GM23338 (cell line): ENCODE measurements at regions not wholly inside any gene's neighbourhood (a gene's known extent, or its start where the extent isn't known, plus 50 kb on each side); places are given as distances from the start of the nearest gene placed in this dataset.

Experiments used
- ATAC-seq: fragments of 200-7000 bp; cut with Tn5 transposase; 3 replicates; pipeline ENCODE4 v1.9.1; 2020
- DNase-seq: peaks from one replicate; pipeline ENCODE4 v3.0.0-alpha.2; 2015; ENCODE audit warnings: low spot score
- H2AFZ ChIP-seq: fragments of 200-600 bp; sonication (generic); 2 replicates; pipeline ENCODE4 v1.8.0; 2016; ENCODE audit warnings: antibody characterized with exemption, mild to moderate bottlenecking, moderate library complexity
- H3F3A ChIP-seq: fragments of 200-600 bp; sonication (generic); replicated peaks from 2 replicates; pipeline ENCODE4 v1.8.0; 2017; ENCODE audit warnings: antibody characterized with exemption, mixed run types, low read depth
- H3K27ac ChIP-seq: fragments of 200-600 bp; sonication (generic); 2 replicates; pipeline ENCODE4 v1.6.1; 2016; ENCODE audit warnings: low read depth
- H3K27me3 ChIP-seq: fragments of 200-600 bp; sonication (generic); 2 replicates; pipeline ENCODE4 v1.8.0; 2016; ENCODE audit warnings: mild to moderate bottlenecking, mixed run types, moderate library complexity; ENCODE audit not compliant: insufficient read depth
- H3K36me3 ChIP-seq: fragments of 200-600 bp; sonication (generic); 2 replicates; pipeline ENCODE4 v1.8.0; 2016; ENCODE audit warnings: mild to moderate bottlenecking; ENCODE audit not compliant: insufficient read depth
- H3K4me1 ChIP-seq: fragments of 200-600 bp; sonication (generic); 2 replicates; pipeline ENCODE4 v1.8.0; 2016; ENCODE audit warnings: mild to moderate bottlenecking, moderate library complexity; ENCODE audit not compliant: insufficient read depth
- H3K4me2 ChIP-seq: fragments of 200-600 bp; sonication (generic); 2 replicates; pipeline ENCODE4 v1.7.1; 2017; ENCODE audit warnings: mixed run types
- H3K4me3 ChIP-seq: fragments of 200-600 bp; sonication (generic); 2 replicates; pipeline ENCODE4 v1.6.1; 2016; ENCODE audit warnings: mixed run types
- H3K79me2 ChIP-seq: fragments of 200-600 bp; sonication (generic); replicated peaks from 2 replicates; pipeline ENCODE4 v1.8.0; 2017; ENCODE audit warnings: mild to moderate bottlenecking; ENCODE audit not compliant: insufficient read depth
- H3K9me2 ChIP-seq: fragments of 200-600 bp; sonication (generic); 2 replicates; pipeline ENCODE4 v1.8.0; 2017; ENCODE audit not compliant: insufficient read depth
- H4K20me1 ChIP-seq: fragments of 200-600 bp; sonication (generic); replicated peaks from 2 replicates; pipeline ENCODE4 v1.8.0; 2017; ENCODE audit warnings: mild to moderate bottlenecking; ENCODE audit not compliant: insufficient read depth
- H3K27ac Mint-ChIP-seq: 2 replicates; pipeline ENCODE4 v1.8.0; 2020; ENCODE audit warnings: inconsistent platforms, mild to moderate bottlenecking, moderate library complexity, mixed read lengths
- H3K27me3 Mint-ChIP-seq: 3 replicates; pipeline ENCODE4 v1.8.0; 2022; ENCODE audit warnings: low read depth, mild to moderate bottlenecking, moderate library complexity, mixed read lengths, inconsistent platforms; ENCODE audit not compliant: insufficient read depth, poor library complexity
- H3K36me3 Mint-ChIP-seq: 3 replicates; pipeline ENCODE4 v1.8.0; 2021; ENCODE audit warnings: low read depth, mild to moderate bottlenecking, inconsistent platforms, moderate library complexity, mixed read lengths
- H3K4me1 Mint-ChIP-seq: 3 replicates; pipeline ENCODE4 v1.8.0; 2020; ENCODE audit warnings: mild to moderate bottlenecking, inconsistent platforms, mixed read lengths
- H3K4me3 Mint-ChIP-seq: 3 replicates; pipeline ENCODE4 v1.8.0; 2021; ENCODE audit warnings: moderate library complexity, mild to moderate bottlenecking, inconsistent platforms, mixed read lengths
- H3K9me3 Mint-ChIP-seq: 3 replicates; pipeline ENCODE4 v1.8.0; 2020; ENCODE audit warnings: moderate library complexity, mild to moderate bottlenecking, inconsistent platforms, mixed read lengths
- CREB1 ChIP-seq: fragments of 250-450 bp; sonication (Bioruptor Pico); IDR thresholded peaks from 2 replicates; pipeline ENCODE4 v1.5.0; 2020; ENCODE audit warnings: low read depth, mild to moderate bottlenecking, moderate library complexity
- CTCF ChIP-seq, 2 experiments: fragments of 200-600 bp in 1 of 2; sonication (generic) in 1 of 2; conservative IDR thresholded peaks; 2 replicates each; pipeline versions ENCODE4 v1.5.1 to v1.6.1; 2016 to 2017; ENCODE audit warnings: antibody characterized with exemption in 2 of 2, low read depth in 2 of 2, mild to moderate bottlenecking in 2 of 2, moderate library complexity in 1 of 2
- NANOG ChIP-seq: IDR thresholded peaks from 2 replicates; pipeline ENCODE4 v1.6.1; 2016; ENCODE audit warnings: antibody characterized with exemption, borderline replicate concordance
- POLR2AphosphoS5 ChIP-seq: IDR thresholded peaks from 2 replicates; pipeline ENCODE4 v1.6.1; 2016; ENCODE audit warnings: antibody characterized with exemption, low read depth
- STAT1 ChIP-seq: IDR thresholded peaks from one replicate; pipeline ENCODE4 v1.6.1; 2016; ENCODE audit warnings: antibody characterized with exemption; ENCODE audit not compliant: unreplicated experiment
- ZNF114 ChIP-seq: fragments of 250-450 bp; sonication (Bioruptor Pico); IDR thresholded peaks from 2 replicates; pipeline ENCODE4 v1.5.0; 2020; ENCODE audit warnings: mild to moderate bottlenecking, moderate library complexity
- ZNF331 ChIP-seq: fragments of 250-450 bp; sonication (Bioruptor Pico); IDR thresholded peaks from 2 replicates; pipeline ENCODE4 v1.5.0; 2020; ENCODE audit warnings: low read depth, mild to moderate bottlenecking, moderate library complexity
- TF ChIP-seq, protein P1 (sequence below): fragments of 250-450 bp; sonication (Bioruptor Pico); IDR thresholded peaks from 2 replicates; pipeline ENCODE4 v1.5.0; 2020; ENCODE audit warnings: mild to moderate bottlenecking, moderate library complexity
- TF ChIP-seq, protein P2 (sequence below): IDR thresholded peaks from 2 replicates; pipeline ENCODE4 v1.6.1; 2016; ENCODE audit warnings: antibody characterized with exemption

- TF ChIP-seq, protein P1, sequence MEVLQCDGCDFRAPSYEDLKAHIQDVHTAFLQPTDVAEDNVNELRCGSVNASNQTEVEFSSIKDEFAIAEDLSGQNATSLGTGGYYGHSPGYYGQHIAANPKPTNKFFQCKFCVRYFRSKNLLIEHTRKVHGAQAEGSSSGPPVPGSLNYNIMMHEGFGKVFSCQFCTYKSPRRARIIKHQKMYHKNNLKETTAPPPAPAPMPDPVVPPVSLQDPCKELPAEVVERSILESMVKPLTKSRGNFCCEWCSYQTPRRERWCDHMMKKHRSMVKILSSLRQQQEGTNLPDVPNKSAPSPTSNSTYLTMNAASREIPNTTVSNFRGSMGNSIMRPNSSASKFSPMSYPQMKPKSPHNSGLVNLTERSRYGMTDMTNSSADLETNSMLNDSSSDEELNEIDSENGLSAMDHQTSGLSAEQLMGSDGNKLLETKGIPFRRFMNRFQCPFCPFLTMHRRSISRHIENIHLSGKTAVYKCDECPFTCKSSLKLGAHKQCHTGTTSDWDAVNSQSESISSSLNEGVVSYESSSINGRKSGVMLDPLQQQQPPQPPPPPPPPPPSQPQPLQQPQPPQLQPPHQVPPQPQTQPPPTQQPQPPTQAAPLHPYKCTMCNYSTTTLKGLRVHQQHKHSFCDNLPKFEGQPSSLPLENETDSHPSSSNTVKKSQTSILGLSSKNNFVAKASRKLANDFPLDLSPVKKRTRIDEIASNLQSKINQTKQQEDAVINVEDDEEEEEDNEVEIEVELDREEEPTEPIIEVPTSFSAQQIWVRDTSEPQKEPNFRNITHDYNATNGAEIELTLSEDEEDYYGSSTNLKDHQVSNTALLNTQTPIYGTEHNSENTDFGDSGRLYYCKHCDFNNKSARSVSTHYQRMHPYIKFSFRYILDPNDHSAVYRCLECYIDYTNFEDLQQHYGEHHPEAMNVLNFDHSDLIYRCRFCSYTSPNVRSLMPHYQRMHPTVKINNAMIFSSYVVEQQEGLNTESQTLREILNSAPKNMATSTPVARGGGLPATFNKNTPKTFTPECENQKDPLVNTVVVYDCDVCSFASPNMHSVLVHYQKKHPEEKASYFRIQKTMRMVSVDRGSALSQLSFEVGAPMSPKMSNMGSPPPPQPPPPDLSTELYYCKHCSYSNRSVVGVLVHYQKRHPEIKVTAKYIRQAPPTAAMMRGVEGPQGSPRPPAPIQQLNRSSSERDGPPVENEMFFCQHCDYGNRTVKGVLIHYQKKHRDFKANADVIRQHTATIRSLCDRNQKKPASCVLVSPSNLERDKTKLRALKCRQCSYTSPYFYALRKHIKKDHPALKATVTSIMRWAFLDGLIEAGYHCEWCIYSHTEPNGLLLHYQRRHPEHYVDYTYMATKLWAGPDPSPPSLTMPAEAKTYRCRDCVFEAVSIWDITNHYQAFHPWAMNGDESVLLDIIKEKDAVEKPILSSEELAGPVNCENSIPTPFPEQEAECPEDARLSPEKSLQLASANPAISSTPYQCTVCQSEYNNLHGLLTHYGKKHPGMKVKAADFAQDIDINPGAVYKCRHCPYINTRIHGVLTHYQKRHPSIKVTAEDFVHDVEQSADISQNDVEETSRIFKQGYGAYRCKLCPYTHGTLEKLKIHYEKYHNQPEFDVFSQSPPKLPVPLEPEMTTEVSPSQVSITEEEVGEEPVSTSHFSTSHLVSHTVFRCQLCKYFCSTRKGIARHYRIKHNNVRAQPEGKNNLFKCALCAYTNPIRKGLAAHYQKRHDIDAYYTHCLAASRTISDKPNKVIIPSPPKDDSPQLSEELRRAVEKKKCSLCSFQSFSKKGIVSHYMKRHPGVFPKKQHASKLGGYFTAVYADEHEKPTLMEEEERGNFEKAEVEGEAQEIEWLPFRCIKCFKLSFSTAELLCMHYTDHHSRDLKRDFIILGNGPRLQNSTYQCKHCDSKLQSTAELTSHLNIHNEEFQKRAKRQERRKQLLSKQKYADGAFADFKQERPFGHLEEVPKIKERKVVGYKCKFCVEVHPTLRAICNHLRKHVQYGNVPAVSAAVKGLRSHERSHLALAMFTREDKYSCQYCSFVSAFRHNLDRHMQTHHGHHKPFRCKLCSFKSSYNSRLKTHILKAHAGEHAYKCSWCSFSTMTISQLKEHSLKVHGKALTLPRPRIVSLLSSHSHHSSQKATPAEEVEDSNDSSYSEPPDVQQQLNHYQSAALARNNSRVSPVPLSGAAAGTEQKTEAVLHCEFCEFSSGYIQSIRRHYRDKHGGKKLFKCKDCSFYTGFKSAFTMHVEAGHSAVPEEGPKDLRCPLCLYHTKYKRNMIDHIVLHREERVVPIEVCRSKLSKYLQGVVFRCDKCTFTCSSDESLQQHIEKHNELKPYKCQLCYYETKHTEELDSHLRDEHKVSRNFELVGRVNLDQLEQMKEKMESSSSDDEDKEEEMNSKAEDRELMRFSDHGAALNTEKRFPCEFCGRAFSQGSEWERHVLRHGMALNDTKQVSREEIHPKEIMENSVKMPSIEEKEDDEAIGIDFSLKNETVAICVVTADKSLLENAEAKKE (CRISPR knock-in tag) = no peak
- no peak for TF ChIP-seq ZNF114 (CRISPR knock-in tag)
- no peak for TF ChIP-seq STAT1
- TF ChIP-seq, protein P2, sequence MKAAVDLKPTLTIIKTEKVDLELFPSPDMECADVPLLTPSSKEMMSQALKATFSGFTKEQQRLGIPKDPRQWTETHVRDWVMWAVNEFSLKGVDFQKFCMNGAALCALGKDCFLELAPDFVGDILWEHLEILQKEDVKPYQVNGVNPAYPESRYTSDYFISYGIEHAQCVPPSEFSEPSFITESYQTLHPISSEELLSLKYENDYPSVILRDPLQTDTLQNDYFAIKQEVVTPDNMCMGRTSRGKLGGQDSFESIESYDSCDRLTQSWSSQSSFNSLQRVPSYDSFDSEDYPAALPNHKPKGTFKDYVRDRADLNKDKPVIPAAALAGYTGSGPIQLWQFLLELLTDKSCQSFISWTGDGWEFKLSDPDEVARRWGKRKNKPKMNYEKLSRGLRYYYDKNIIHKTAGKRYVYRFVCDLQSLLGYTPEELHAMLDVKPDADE = no peak
- TF ChIP-seq ZNF331 (CRISPR knock-in tag) = no peak
- TF ChIP-seq POLR2AphosphoS5 = no peak
- no peak for TF ChIP-seq CREB1 (CRISPR knock-in tag)
- TF ChIP-seq NANOG = no peak
Measured at GRCh38 chr12:63321373-63321772, 170.4 kb upstream of the AVPR1A start (continued).

DNA sequence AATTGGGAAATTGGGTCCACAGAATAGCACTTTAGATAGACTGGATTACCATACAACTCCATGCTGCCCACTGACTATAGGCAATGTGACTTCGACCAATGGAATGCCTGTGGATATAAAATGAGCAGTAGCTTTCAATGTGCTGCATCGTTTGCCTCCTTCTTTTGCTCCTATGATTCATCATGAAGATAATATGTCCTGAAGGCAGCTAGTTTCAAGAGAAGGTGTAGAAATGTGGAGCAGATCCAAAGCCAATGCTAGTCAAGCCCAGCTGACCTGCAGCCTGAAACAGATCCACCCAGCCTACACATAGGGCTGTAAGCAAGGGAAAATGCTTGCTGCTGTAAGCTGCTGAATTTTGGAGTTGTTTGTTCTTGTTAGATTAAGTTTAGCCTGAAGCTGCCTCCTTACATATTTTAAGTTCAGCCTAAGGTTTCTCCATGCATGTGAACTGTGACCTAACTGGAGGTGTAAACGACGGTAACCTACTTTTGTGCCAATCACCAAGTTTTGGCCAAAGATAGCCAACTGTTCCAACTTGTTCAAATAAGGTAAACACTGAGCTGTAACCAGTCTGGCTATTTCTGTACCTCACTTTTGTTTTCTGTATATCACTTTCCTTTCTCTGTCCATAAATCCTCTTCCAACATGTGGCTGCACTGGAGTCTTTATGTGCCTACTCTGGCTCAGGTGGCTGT, 169.1 kb upstream of the AVPR1A start:
- DNase-seq (no peak), ATAC-seq (no peak)
- H3K4me1 ChIP-seq = no peaks in the 10 kb centered on the region
- H3K27me3 ChIP-seq = no peaks in the 10 kb centered on the region
- H2AFZ ChIP-seq = no peak overlapping the region
- no peaks in the 10 kb centered on the region for H3K36me3 Mint-ChIP-seq
- no peak overlapping the region for H3K4me3 ChIP-seq
- H3K79me2 ChIP-seq = no peaks in the 10 kb centered on the region
- H3K36me3 ChIP-seq = no peaks in the 10 kb centered on the region
- H3K4me1 Mint-ChIP-seq = peaks cover 3% of the 10 kb centered on the region; the same call in 1 of the 3 replicates
- no peaks in the 10 kb centered on the region for H3F3A ChIP-seq
- no peak overlapping the region for H3K27ac Mint-ChIP-seq
- H3K9me2 ChIP-seq = no peaks in the 10 kb centered on the region
- H3K4me3 Mint-ChIP-seq = no peak overlapping the region
- no peaks in the 10 kb centered on the region for H3K9me3 Mint-ChIP-seq
- H3K27me3 Mint-ChIP-seq = peaks cover 3% of the 10 kb centered on the region
- no peak for TF ChIP-seq CTCF (conservative IDR thresholded peaks at IDR 0.05; ENCODE audit: low read depth in 2 of 2)
- H4K20me1 ChIP-seq = no peaks in the 10 kb centered on the region
- H3K4me2 ChIP-seq = no peak overlapping the region
- no peak overlapping the region for H3K27ac ChIP-seq
